ENCODE measurements at regions not wholly inside any gene's neighbourhood (a gene's known extent, or its start where the extent isn't known, plus 50 kb on each side); places are given as distances from the start of the nearest gene placed in this dataset.

DNA sequence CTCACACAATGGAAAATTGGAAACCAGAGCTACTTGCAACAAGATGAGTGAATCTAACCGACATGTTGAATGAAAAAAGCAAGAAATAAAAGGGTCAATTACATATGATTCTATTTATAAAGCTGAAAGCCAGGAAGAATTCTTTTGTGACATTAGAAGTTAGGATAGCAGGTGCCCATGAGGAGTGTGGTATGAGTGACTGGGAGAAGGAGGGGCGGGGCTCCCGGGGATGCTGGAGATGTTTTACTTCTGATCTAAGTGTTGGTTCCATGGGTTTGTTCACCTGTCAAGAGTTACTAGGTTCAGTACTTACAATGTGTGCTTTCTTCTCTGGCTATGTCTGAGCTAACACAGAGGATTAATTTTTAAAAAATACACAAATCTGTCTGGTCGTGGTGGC lies 60.8 kb downstream of the NSMCE3 start:
- no peak for DNase-seq

DNA sequence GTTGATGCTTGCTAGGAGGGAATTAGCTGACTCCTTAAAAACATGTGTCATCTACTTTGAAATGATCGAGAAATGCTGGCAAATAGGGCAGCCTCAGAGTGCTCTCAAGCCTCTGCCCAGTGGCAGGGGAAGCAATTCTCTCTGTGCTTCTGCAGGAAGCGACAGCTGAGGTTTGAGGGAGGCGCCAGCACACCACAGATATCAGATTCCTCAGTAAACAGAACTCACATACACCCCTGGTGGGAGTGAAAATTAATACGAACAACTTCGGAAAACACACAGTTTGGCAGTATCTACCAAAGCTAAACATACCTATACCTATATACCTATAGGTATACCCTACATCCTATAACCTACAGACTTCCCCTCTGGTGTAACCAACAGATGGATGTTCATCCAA lies 61.3 kb downstream of the NSMCE3 start:
- peak; percentile 47 for DNase-seq

DNA sequence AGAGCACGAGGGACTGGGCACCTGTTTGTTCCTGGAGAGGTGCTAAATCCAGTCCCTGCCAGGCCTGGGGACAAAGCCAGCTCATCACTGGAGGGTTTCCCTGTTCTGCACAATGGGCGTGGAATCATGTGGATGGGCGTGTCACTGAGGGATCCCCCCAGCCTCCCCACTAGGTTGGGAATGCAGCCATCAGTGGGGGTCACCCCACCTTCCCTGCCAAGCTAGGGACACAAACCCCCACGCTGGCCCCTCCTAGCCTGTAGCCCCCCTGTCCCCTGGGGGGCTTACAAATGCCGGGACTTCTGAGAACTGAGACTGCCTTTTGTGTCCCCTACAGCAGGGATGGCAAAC lies 61.9 kb downstream of the NSMCE3 start:
- no peak for DNase-seq

DNA sequence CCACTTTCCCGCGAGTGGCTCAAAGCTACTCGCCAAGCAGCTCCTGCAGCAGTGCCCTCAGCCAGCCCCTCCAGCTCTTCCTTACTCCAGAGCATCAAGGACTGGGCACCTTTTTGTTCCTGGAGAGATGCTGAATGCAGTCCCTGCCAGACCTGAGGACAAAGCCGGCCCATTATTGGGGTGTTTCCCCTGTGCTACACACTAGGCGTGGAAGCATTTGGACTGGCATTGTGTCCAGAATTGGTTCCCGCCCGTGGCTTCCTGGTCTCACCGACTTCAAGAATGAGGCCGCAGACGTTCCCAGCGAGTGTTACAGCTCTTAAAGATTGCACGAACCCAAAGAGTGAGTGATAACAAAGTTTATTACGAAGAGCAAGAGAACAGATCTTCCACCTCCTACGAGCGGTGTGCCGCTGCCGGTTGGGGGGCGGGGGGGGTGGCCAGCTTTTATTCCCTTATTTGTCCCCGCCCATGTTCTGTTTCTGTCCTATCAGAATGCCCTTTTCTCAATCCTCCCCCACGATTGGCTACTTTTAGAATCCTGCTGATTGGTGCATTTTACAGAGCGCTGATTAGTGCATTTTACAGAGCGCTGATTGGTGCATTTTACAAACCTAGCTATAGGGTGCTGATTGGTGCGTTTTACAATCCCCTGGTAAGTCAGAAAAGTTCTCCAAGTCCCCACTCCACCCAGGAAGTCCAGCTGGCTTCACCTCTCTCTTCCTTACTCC lies 62.4 kb downstream of the NSMCE3 start:
- DNase-seq, result no peak

DNA sequence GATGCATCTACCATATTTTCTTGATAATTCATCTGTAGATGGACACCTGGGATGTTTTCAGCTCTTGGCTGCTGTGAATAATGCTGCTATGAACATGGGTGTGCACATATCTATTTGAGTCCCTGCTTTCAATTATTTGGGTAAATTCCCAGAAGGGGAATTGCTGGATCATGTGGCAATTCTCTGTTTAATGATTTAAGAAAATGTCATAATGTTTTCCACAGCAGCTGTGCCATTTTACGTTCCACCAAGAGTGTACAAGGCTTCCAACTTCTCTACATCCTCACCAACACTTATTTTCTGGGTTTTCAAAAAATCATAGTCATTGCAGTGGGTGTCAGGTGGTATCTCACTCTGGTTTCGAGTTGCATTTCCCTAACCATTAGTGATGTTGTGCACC lies 64.4 kb downstream of the NSMCE3 start:
- no peak for DNase-seq

DNA sequence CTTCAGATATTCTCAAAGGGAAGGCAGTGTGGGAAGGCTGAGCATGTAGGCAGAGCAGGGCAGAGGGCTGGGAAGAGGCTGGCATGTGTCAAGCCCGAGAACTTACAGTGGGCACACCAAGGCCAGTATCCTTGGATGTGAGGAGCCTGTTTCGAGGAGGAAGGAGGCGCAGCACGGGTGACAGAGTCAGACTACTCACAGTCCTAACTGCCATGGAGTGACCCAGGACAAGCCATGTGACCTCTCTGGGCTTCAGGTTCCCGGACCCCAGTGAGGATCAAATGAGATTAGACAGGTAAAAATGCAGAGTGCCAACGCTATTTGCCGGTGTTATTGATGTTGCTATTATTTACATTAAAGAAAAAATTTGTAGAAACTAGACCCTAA lies 65.3 kb downstream of the NSMCE3 start:
- DNase-seq, result no peak

DNA sequence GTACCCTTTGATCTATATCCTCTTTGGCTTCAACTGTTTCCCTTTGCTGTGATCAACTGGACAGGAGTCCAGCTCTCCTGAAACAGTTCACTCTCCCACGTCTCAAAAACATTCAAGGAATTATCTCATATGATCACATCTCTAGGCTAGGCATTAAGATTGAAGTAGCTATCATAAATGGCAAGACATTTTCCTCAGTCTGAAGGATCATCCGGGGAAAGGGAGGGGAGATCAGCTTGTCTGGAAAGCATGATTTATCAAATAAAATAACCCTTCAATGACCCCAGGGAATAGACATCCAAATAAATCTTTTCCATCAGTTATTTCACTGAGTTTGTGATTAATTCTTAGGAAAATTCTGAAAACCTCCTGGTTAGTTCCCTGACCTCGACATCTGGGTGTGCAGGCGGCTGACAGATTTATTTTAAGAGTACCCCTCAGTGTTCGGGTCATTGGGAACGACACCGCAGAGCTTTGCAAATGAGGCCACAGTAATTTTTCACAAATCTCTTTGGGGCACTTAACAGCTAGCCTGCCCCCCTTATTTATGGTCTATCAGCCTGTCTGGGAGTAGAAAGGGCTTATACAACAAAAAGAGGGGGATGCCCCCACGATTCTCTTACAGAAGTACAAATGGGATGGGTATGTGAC lies 65.8 kb downstream of the NSMCE3 start:
- no peak for DNase-seq

DNA sequence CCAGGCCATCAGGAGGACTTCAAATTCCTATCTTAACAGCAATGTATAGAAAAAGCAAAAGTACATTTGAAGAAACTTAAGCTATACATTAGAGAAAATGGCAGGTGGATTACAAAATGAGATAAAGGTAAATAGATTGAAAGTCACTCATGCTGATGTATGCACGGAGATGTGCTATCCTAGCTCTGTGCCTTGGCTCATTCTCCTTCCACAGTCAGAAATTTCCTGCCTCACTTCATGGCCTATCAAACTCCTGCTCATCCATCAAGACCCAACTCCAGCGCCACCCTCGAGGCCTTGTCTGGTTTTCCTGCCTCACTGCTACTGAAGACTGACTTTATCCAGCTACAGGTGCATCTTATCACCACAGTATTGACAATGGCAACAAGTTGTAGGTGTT lies 72.9 kb downstream of the NSMCE3 start:
- DNase-seq, result no peak

DNA sequence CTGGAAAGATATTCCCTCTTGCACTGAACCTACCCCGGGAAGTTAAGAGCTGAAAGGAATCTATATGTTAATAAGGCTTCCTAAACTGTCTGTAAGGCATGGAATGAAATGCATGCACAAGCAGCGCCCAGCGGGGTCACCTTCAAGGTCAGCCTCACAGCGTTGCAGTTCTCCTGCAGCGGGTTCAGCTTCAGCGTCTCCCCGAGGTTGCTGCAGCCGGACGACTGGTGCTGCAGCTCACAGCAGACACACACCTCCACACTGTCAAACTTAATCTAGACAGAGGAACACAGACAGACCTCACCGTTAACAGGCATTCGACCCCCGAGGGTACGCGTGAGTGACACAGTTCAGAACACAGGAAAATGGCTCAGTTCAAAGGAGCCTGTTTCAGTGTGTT lies 73.3 kb downstream of the NSMCE3 start:
- DNase-seq, result no peak

DNA sequence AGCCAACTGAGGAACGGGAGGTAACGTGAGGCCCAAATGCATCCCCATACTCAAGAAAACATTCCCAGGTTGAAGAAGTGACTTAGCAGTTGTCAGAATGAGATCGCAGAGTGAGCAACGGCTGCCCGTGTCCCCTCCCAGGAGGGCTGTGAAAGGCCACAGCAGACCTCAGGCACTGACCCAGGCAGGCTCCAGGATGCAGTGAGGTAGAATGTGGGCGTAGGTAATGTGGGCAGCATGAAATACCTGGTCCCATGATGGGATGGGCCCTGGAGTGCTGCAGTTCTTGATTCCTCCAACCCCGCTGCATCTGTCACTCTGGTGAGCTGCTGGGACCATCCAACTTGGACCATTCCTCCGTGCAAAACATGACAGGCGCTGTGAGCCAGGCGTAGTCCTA lies 74.8 kb downstream of the NSMCE3 start:
- DNase-seq, result no peak

DNA sequence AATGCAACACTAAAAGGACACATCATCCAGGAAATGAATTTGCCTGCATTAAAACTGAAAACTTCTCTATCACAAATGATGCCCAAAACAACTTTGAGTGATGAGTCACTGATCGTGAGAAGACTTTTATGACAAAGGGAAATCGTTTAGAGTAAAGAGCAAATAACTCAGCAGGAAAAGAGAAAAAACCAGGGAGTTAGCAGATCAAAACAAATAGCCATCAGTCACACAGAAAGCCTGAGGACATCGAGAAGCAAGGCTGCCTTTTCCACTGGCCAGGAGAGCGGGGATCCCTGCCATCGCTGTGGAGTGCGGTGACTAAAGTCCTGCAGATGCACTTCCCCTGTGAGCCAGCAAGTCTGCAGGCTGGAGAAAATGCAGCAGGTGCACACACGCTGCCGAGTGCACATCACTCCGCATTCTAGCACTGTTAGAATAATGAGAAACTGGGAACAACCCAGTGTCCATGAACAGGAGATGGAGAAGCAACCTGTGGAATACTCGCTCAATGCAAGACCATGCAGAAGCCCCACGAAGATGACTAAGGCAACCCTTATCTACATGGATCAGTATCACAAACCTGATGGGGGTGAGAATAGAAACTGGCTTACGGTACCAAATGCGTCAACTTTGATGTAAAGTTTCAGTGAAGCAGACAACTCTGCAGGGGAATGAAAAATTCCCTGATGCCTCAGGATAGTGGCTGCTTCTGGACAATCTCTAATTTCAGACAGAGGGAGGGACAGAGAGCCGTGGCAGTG lies 86.4 kb downstream of the NSMCE3 start:
- DNase-seq, result no peak

DNA sequence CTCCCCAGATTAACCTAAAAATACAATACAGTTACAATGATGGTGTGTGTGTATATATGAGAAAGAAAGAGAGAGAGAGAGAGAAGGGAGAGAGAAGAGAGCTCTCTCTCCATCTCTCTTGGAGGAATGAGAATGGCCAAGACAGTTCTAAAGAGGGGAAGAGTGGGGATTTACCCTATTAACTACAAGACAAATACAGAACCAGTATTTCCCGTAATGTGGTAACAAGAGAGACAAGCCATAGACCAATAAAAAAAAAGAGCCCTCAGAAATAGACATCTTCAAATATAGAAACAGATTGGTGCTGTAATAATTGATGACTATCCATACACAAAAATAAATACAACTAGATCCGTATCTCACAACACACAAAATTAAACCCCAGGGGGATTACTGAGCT lies 87.0 kb downstream of the NSMCE3 start:
- no peak for DNase-seq

DNA sequence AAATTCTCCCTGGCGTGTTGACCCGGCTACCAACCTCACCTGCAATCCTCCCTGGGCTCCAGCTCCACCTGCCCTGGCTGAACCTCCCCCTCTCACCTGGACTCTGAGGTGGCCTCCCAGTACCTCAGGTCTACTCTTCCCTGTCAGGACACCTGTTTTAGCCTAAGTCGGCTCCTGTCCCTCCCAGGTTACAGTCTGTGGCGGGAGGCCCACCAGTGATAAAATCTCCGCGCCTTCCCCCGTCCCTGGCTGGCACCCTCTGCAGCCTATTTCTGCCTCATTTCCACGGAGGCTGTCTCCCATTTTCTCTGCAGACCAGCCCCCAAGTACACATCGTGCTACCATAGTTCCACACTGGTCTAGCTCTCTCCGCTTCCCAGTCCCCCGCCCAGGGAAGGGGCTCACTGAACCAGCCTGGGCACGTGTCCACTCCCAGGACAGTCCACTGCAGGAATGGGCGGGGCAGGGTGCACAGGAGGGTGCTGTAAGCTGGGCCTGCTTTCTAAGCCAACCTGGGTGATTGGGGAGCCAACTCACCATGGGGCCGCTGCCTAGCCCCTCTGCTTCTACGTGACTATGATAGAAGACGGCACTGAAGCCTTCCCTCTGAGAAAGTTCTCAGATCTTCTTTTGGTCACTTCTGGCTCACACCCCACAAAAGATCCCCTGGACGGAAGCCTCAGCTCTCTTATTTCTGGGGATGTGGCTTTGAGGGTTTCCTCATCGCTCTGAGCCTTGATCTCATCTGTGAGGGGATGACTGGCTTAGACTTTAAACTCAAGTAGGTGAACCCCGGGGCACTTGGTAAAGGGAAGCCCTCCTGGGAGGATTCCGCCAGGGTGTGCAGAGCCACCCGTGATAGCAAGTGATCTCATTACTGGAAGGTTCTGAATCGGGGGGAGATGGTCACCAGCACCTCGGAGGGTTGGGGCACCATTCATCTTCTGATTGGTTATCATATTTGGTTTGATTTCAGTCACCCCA lies 96.6 kb downstream of the NSMCE3 start:
- no peak for DNase-seq

DNA sequence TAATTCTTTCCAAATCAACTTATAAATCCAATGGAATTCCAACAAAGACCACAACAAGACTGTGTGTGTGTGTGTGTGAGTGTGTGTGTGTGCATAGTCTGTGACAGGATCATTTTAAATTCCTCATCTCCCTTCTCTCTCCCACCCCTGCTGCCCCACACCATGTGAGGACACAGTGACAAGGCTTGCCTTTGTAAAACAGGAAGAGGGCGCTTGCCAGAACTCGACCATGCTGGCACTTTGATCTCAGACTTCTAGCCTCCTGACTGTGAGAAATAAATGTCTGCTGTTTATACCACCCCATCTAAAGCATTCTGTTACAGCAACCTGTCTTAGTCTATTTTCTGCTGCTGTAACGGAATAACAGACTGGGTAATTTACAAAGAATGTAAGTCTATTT lies 99.1 kb downstream of the NSMCE3 start:
- DNase-seq, result no peak

All from NCI-H524 treated with DMSO at 0.1 percent for 48 hours (cell line).